RWPE2 (cell line): ENCODE measurements at regions not wholly inside any gene's neighbourhood (a gene's known extent, or its start where the extent isn't known, plus 50 kb on each side); places are given as distances from the start of the nearest gene placed in this dataset.
"Not testable (repeated sequence)": the region's sequence is repeated elsewhere in the genome, so short reads cannot be mapped to it uniquely, and the experiment has no call there.

Experiments
- ATAC-seq: fragments of 200-7000 bp; cut with Tn5 transposase; 3 replicates; pipeline ENCODE4 v1.9.1; 2021; ENCODE audit warnings: low read depth
- DNase-seq: peaks from one replicate; pipeline ENCODE4 v3.0.0-alpha.2; 2020; ENCODE audit warnings: low spot score
- H3K27ac ChIP-seq: fragments of 450-650 bp; 2 replicates; pipeline ENCODE4 v1.5.1; 2017; ENCODE audit warnings: mild to moderate bottlenecking; ENCODE audit not compliant: poor library complexity, severe bottlenecking
- H3K27me3 ChIP-seq: fragments of 250-450 bp; sonication (Bioruptor Pico); 2 replicates; pipeline ENCODE4 v1.5.1; 2021; ENCODE audit warnings: mild to moderate bottlenecking, moderate library complexity; ENCODE audit not compliant: insufficient read depth, poor library complexity, severe bottlenecking
- H3K36me3 ChIP-seq: fragments of 250-450 bp; sonication (Bioruptor Pico); 2 replicates; pipeline ENCODE4 v1.5.1; 2020; ENCODE audit warnings: low read depth, mild to moderate bottlenecking, moderate library complexity
- H3K4me1 ChIP-seq: fragments of 250-450 bp; sonication (Bioruptor Pico); 2 replicates; pipeline ENCODE4 v1.5.1; 2021; ENCODE audit warnings: mild to moderate bottlenecking, moderate library complexity; ENCODE audit not compliant: insufficient read depth, poor library complexity, severe bottlenecking
- H3K4me3 ChIP-seq: fragments of 250-450 bp; sonication (Bioruptor Pico); 2 replicates; pipeline ENCODE4 v1.5.1; 2021; ENCODE audit warnings: mild to moderate bottlenecking, moderate library complexity; ENCODE audit not compliant: severe bottlenecking
- H3K9me3 ChIP-seq: fragments of 250-450 bp; sonication (Bioruptor Pico); 2 replicates; pipeline ENCODE4 v1.5.1; 2021; ENCODE audit warnings: mild to moderate bottlenecking, moderate library complexity; ENCODE audit not compliant: severe bottlenecking
- TF ChIP-seq, protein P1 (sequence below): fragments of 450-650 bp; IDR thresholded peaks from one replicate; pipeline ENCODE4 v1.5.1; 2017; ENCODE audit warnings: mild to moderate bottlenecking, moderate library complexity; ENCODE audit not compliant: poor library complexity, severe bottlenecking

- H3K9me3 ChIP-seq, result peaks cover 2% of the 10 kb centered on the region
- ATAC-seq (no peak), DNase-seq (no peak)
- H3K4me3 ChIP-seq, result no peak overlapping the region
- no peaks in the 10 kb centered on the region for H3K4me1 ChIP-seq
- H3K36me3 ChIP-seq, result no peaks in the 10 kb centered on the region
- no peak overlapping the region for H3K27ac ChIP-seq
- H3K27me3 ChIP-seq, result peaks cover 8% of the 10 kb centered on the region
- TF ChIP-seq, protein P1, sequence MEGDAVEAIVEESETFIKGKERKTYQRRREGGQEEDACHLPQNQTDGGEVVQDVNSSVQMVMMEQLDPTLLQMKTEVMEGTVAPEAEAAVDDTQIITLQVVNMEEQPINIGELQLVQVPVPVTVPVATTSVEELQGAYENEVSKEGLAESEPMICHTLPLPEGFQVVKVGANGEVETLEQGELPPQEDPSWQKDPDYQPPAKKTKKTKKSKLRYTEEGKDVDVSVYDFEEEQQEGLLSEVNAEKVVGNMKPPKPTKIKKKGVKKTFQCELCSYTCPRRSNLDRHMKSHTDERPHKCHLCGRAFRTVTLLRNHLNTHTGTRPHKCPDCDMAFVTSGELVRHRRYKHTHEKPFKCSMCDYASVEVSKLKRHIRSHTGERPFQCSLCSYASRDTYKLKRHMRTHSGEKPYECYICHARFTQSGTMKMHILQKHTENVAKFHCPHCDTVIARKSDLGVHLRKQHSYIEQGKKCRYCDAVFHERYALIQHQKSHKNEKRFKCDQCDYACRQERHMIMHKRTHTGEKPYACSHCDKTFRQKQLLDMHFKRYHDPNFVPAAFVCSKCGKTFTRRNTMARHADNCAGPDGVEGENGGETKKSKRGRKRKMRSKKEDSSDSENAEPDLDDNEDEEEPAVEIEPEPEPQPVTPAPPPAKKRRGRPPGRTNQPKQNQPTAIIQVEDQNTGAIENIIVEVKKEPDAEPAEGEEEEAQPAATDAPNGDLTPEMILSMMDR, result no peak
Measured at GRCh38 chr5:92050970-92051369, 667.9 kb upstream of the ARRDC3 start.

GRCh38 chr5:92041911-92042660 lies 659.0 kb upstream of the ARRDC3 start:
- Histone ChIP-seq H3K4me3 (no peak overlapping the region), H3K27ac (no peak overlapping the region), H3K27me3 (peaks cover 4% of the 10 kb centered on the region), H3K4me1 (peaks cover 4% of the 10 kb centered on the region), H3K36me3 (no peaks in the 10 kb centered on the region), H3K9me3 (peaks cover 2% of the 10 kb centered on the region)
- TF ChIP-seq, protein P1, result no peak
- DNase-seq, result no peak
- ATAC-seq, result peak; percentile 35; the same call in 1 of the 3 replicates

DNA sequence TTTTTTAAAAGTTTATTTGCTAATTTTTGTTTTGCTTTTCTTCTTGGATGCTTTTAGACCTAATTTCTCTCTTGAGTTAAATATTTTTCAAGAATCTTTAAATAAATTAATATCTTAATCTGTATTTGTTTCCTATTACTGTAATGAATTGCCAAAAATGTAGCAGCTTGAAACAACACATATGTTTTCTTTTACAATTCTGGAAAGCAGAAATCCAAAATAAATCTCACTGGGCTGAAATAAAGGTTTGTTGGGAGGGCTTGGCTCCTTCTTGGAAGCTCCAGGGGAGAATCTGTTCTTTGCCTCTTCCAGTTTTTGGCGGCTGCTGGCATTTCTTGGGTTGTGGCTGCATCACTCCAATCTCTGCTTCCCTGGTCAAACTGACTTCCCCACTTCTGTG lies 658.1 kb upstream of the ARRDC3 start:
- no peak overlapping the region for H3K27ac ChIP-seq
- H3K36me3 ChIP-seq, result no peaks in the 10 kb centered on the region
- TF ChIP-seq, protein P1, result no peak
- no peak for ATAC-seq
- peaks cover 4% of the 10 kb centered on the region for H3K4me1 ChIP-seq
- no peaks in the 10 kb centered on the region for H3K9me3 ChIP-seq
- no peak for DNase-seq
- H3K4me3 ChIP-seq, result no peak overlapping the region
- H3K27me3 ChIP-seq, result no peaks in the 10 kb centered on the region

DNA sequence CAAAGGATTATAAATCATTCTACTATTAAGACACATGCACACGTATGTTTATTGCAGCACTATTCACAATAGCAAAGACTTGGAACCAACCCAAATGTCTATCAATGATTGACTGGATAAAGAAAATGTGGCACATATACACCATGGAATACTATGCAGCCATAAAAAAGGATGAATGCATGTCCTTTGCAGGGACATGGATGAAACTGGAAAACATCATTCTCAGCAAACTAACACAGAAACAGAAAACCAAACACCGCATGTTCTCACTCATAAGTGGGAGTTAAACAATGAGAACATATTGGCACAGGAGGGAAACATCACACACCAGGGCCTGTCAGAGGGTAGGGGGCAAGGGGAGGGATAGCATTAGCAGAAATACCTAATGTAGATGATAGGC lies 646.7 kb upstream of the ARRDC3 start:
- DNase-seq, H3K27me3 ChIP-seq, H3K9me3 ChIP-seq, H3K36me3 ChIP-seq, H3K27ac ChIP-seq, H3K4me3 ChIP-seq, ATAC-seq, H3K4me1 ChIP-seq: not testable (repeated sequence)

DNA sequence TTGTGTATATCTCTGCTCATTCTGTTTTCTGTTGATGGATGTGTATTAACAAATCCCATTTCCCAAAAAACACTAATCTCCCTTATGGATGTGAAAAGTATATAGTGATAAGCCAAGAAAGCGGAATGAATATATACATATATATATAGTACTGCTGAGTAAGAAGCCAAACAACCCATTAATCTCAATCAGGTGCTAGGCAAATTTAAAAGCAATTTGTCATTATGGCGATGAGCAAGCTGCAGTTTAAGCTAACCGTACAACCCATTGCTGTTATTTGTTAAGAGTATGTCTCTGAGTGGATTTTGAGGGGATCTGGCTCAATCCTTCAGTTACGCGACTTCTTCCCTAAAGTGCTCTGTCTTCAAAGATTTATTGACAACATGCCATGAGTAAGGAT lies 640.4 kb upstream of the ARRDC3 start:
- DNase-seq (no peak), ATAC-seq (no peak)
- H3K4me1 ChIP-seq, result peaks cover 18% of the 10 kb centered on the region
- no peak overlapping the region for H3K4me3 ChIP-seq
- no peak overlapping the region for H3K27ac ChIP-seq
- no peaks in the 10 kb centered on the region for H3K9me3 ChIP-seq
- no peaks in the 10 kb centered on the region for H3K27me3 ChIP-seq
- TF ChIP-seq, protein P1, result no peak
- no peaks in the 10 kb centered on the region for H3K36me3 ChIP-seq
